Renal cortical epithelial cell (primary cell): ENCODE measurements at regions not wholly inside any gene's neighbourhood (a gene's known extent, or its start where the extent isn't known, plus 50 kb on each side); places are given as distances from the start of the nearest gene placed in this dataset.

Experiments
- DNase-seq: peaks from one replicate; pipeline ENCODE4 v3.0.0-alpha.2; 2011; ENCODE audit warnings: low read depth

DNA sequence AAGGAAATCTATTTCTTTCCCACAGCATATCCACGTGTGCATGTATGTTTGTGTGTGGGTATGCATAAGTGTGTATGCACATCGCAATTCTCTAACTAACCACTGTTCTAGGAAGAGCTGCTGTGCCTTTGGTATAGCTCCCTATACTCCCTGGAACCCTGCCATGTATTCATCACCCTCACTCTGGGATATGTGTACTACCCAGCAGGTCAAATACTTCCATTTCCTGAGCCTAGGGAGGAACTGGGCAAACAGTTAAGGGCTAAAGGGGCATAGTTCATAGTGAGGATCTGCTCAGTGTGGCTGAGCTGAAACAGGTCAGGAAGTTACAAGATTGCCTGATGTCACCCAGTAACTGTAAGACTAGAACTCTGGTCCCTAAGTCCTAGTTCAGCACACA is 260.4 kb downstream of the RPLP1 start:
- DNase-seq, result no peak

DNA sequence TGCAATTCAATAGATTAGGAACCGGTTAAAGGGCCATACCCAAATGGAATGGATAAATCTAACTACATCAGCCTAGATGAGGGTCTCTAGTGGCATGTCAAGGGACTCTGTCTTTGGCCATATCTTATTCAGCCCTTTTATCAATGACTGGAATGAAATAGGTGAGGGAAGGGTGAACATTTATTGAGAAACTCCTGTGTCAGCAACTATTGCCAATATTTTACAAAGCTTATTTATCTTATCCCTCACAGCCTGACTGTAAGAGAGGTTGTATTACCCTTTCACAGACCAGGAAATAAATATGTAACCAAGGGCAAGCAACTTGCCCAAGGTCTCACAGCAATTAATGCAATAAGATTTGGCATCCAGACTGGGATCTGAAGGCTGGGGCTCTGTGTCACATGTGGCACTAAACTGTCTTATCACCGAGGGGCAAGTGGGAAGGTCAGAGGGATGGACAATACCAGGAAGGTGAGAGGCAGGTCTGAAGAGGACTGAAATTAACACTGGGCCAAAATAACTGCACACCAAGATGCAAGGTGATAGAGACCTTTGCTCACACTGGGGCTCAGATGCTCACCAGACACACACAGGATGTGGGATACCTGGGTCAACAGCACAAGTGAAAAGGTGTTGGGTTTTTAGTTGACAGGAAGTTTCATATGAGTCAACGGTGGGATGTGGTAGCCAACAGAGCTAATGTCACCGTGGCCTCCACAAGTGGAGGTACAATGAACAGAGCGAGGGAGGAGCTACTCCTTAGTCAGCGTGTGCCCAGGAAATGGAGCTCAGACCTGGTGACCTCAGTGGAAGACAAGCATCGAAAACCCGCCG is 261.3 kb downstream of the RPLP1 start:
- DNase-seq, result peak; percentile 28

DNA sequence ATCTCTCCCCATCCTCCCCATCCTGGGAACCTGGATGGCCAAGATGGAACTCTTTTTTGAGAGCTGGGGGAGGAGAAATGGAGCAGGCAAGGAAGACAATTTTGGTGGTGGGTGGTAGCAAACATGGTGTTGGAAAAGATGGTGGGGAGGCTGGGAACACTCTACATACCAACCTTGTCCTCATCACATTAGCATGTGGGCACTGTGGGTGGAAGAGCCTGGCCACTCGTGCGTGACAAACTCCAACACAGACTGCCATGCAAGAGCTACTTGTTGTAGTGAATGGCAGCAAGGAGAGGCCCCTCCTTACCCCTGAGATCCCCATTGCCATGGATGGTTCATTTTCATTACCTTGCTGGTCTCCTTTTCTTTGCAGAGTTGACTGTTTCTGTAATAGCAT is 262.6 kb downstream of the RPLP1 start:
- peak; percentile 64 for DNase-seq

DNA sequence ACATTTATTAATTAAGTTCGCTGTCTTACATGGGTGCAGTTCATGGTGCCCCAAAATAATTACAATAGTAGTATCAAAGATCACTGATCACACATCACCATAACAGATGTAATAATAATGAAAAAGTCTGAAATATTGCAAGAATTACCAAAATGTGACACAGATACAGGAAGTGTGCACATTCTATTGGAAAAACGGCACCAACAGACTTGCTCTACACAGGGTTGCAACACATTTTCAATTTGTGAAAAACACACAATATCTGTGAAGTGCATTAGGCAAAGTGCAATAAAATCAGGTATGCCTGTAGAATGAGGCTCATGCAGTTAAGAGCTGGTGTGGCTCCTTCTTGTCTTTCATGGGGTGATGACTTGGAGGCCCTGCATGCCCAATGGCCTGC is 265.8 kb downstream of the RPLP1 start:
- no peak for DNase-seq

- DNase-seq, result no peak
Observed at GRCh38 chr15:69718916-69719315, 266.3 kb downstream of the RPLP1 start.

GRCh38 chr15:69719527-69720240 is 267.1 kb downstream of the RPLP1 start:
- no peak for DNase-seq

GRCh38 chr15:69720536-69720935 is 267.9 kb downstream of the RPLP1 start:
- DNase-seq, result no peak

- no peak for DNase-seq
Observed at GRCh38 chr15:69722924-69723323, 270.3 kb downstream of the RPLP1 start.

DNA sequence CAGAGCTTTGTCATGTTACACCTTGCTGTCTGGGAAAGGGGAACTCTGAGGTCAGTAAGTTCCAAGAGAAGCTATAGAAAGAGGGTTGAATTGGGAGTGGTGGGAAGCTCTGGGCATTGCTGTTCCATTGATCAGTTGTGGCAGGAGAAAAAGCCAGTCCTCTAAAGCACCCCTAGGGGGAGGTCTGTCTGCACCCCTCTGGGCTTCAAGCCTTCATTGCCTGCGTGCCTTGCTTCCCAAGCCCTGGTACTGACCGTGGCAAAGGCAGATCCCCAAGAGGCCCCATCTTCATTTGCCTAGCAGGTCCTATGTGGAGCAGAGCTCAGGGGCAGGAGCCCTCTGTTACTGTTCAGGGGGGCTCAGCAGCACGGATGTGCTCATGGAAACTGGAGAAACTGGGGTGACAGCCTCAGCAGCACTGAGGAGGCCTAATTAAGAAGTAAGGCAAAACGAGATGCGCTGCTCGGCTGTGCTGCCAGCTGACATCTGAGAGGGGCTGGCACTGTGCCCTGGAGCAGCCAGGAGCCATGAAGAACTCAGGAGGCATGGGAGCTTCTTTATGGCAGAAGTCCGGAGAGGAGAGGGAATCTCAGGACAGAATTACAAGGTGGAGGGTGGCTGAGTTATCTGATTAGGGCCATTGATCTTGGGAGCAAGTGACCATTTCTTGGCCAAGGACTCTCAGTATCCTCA is 270.9 kb downstream of the RPLP1 start:
- no peak for DNase-seq

DNA sequence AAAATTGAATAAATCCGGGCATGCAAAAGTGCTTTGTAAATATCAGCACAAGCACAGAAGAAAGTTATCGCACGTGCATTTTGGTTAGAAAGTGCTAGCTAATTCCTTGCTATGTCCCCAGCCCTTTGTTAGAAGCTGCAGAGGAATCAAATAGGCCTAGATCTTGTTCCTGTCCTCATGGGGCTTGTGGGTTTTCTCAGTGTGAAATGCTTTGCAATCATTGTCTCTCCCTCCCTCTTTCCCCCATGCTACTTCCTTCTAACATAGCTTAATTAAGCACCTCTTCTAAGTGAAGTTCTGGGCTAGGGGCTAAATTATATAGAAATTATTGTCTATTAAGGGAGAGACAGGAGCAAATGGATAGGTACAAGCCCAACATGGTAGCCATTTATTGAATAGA is 271.7 kb downstream of the RPLP1 start:
- DNase-seq, result no peak

DNA sequence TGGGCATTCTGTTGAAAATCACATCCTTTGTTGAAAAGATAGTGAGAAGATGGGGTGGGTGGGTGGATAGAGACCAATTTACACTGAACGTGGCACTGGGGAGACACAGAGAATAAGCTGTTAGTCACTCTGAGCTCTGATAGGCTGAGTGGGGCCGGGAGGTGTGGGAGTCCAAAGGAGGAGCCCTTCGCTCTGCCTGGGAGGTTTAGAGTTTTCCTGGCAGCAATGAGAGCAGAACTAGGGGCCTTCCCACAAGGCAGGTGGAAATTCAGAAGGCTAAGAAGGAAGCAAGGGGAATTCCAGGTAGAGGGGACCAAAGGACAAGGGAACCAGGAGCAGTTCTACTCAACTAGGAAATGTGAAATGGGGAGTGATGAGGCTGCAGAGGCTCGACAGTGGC is 272.7 kb downstream of the RPLP1 start:
- DNase-seq, result no peak

DNA sequence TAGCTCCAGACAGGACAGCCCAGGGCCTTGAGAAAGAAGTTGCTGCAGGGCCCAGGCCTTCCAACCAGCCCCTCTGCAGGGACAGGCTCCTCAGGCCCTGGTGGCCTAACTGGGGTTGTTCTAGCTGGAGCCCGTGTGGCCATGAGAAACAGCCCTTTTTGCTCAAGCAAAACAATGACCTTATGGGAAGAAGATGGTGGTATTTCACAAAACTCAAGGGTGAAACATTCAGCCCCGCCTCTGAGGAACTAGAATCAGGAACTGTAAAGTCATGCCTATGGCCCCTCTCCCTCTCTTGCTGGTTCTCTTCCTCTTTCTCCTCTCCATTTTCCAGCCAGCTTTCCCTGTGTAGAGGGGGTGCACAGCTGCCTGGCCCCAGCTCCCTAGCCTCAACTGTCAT is 273.3 kb downstream of the RPLP1 start:
- no peak for DNase-seq

- DNase-seq, result no peak
Observed at GRCh38 chr15:69727121-69727924, 274.7 kb downstream of the RPLP1 start.

GRCh38 chr15:69729167-69729748 is 276.6 kb downstream of the RPLP1 start:
- no peak for DNase-seq

GRCh38 chr15:69730281-69731080 is 277.9 kb downstream of the RPLP1 start:
- no peak for DNase-seq

- no peak for DNase-seq
Observed at GRCh38 chr15:69731081-69731330, 278.4 kb downstream of the RPLP1 start.

- DNase-seq, result no peak
Observed at GRCh38 chr15:69731581-69731980, 279.0 kb downstream of the RPLP1 start.

DNA sequence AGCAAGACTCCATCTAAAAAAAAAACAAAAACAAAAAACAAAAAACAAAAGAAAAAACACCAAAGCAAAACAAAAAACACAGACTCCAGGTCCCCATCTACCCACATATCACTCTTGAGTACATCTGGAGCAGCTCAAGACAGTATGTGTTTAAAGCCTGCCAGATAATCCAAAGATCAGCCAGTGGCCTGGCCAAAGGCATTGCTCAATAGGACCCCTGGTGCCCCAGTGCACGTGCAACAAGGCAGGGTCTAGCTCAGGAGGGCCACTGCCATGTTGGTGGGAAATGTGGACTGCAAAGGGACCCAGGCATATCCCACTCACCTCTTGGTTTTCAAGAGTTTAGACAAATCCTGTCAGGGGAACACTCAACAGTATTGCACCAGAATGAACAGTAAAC is 279.5 kb downstream of the RPLP1 start:
- no peak for DNase-seq

DNA sequence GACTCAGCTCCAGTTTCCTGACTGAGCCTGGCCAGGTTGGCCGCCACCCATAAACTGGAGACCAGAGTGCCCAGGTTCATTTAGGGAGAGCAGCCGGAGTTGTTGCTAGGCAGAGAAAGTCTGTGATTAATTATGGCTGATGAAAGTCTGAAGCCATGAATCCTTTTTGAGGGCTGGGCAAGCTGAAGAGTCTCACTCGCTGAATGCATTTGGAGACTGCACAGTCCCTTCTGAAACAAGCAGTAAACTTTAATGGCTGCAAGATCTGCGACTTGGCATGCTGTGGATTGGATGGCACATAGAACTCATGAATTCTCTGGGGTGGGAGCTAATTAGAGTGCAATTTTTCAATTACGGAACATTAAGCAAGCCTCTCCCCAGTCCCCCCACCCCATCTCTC is 282.1 kb downstream of the RPLP1 start:
- DNase-seq, result no peak

DNA sequence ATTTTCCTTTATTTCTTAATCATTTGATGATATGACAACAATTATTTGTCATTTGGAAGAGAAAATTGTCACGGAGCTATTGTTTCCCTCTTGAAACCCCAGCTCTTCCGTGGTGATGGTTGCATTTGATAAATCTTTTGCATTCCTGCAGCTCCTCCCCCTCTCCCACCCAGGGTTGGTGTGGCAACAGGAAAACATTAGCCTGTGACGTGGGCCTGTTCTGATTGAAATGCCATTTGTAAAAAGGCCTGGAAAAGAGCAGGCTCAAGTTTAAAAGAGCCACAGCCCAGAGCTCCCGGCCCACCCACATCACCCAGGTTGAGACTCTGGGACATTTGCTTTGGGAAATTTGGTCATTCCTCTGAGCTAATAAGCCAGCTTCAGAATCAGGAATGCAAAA is 282.5 kb downstream of the RPLP1 start:
- DNase-seq, result peak; percentile 70

DNA sequence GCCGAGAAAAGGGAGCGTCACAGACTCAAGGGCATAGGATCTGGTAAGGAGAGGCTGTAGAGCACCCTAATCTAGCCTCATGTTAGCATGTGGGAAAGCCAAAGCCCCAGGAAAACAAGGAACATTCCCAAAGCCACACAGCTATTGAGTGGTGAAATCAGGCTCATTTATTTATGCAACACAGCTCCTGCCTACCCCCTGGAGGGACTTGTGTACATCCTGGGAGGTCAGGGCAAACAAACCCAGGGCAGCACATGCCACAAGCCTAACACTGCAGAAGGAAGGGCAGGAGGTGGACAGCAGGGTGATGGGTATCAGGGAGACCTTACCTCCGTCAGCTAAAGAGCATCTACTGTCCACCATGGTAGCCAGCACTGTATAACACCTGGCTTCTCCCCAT is 283.5 kb downstream of the RPLP1 start:
- DNase-seq, result peak; percentile 58
